ENCODE measurements at regions not wholly inside any gene's neighbourhood (a gene's known extent, or its start where the extent isn't known, plus 50 kb on each side); places are given as distances from the start of the nearest gene placed in this dataset.

DNA sequence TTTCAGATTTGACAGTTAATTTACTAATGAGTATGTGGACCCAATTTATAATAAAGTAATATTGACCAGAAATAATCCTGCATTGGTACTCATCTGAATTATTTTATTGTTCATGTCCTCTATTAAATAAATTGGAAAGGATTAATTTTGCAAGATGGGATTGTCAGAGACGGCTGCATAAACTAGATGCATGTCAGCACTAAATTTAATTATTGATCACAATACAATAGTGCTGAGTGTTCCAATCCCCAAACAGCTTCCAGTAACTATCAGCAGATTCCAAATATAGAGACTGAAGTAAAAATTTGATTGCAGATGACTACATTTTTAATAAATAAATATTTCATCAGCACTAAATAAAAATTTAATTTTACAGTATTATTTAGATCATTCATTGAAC is 387.2 kb downstream of the GRB14 start:
- TF ChIP-seq POLR2A (IDR thresholded peaks at IDR 0.05) = no peak
- TF ChIP-seq POLR2AphosphoS5 (IDR thresholded peaks at IDR 0.05) = no peak

All from gastroesophageal sphincter (tissue), 2 donors.